Testis (tissue), 2 donors: ENCODE measurements at regions not wholly inside any gene's neighbourhood (a gene's known extent, or its start where the extent isn't known, plus 50 kb on each side); places are given as distances from the start of the nearest gene placed in this dataset.
"Not testable (repeated sequence)": the region's sequence is repeated elsewhere in the genome, so short reads cannot be mapped to it uniquely, and the experiment has no call there.

ENCODE experiments used
- DNase-seq: peaks from one replicate; pipeline ENCODE4 v3.0.0-alpha.2; 2019
- H3K27ac ChIP-seq, 2 donors: fragments of 200-600 bp; sonication (generic); one replicate each; pipeline ENCODE4 v1.5.1; 2019
- H3K27me3 ChIP-seq: fragments of 200-600 bp; sonication (generic); one replicate; pipeline ENCODE4 v1.5.1; 2019
- H3K36me3 ChIP-seq: fragments of 200-600 bp; sonication (generic); one replicate; pipeline ENCODE4 v1.5.1; 2017; ENCODE audit warnings: low read depth; ENCODE audit errors: missing control alignments
- H3K4me1 ChIP-seq: fragments of 200-600 bp; sonication (generic); one replicate; pipeline ENCODE4 v1.5.1; 2019
- H3K4me3 ChIP-seq, 2 donors: fragments of 200-600 bp; sonication (generic); one replicate each; pipeline ENCODE4 v1.5.1; 2017 to 2019
- H3K9me3 ChIP-seq: fragments of 200-600 bp; sonication (generic); one replicate; pipeline ENCODE4 v1.5.1; 2017
- CTCF ChIP-seq, 3 experiments: fragments of 450-650 bp in 2 of 3; fragments of 200-600 bp in 1 of 3; sonication (generic) in 1 of 3; IDR thresholded peaks; one replicate each; pipeline ENCODE4 v1.5.1; 2016 to 2019; ENCODE audit warnings: antibody characterized with exemption in 3 of 3, mild to moderate bottlenecking in 2 of 3, moderate library complexity in 1 of 3
- POLR2A ChIP-seq: fragments of 450-650 bp; IDR thresholded peaks from one replicate; pipeline ENCODE4 v1.6.1; 2017; ENCODE audit warnings: antibody characterized with exemption, mild to moderate bottlenecking, moderate library complexity
- WGBS, 2 donors: methylation state at CpG; one replicate each; pipeline ENCODE4 v1.1.5; 2018; 5-methylcytosine and 5-hydroxymethylcytosine counted together
- intact Hi-C: fragments of 100-400 bp; cut with DNase I; formaldehyde crosslinking; loops from one replicate; pipeline ENCODE4 v1.15.1; 2023; ENCODE audit warnings: low total_unique reads

- no peaks in the 10 kb centered on the region for H3K9me3 ChIP-seq
- no peaks in the 10 kb centered on the region for H3K4me1 ChIP-seq
- TF ChIP-seq CTCF (IDR thresholded peaks at IDR 0.05) (no peak), POLR2A (no peak)
- no peak overlapping the region for H3K4me3 ChIP-seq
- no peak for DNase-seq
- H3K27ac ChIP-seq = no peak overlapping the region
- H3K36me3 ChIP-seq = no peaks in the 10 kb centered on the region
- no peaks in the 10 kb centered on the region for H3K27me3 ChIP-seq
- intact Hi-C loops = no loop called here
Measured at GRCh38 chrX:13386636-13387035, 66.8 kb upstream of the ATXN3L start.

DNA sequence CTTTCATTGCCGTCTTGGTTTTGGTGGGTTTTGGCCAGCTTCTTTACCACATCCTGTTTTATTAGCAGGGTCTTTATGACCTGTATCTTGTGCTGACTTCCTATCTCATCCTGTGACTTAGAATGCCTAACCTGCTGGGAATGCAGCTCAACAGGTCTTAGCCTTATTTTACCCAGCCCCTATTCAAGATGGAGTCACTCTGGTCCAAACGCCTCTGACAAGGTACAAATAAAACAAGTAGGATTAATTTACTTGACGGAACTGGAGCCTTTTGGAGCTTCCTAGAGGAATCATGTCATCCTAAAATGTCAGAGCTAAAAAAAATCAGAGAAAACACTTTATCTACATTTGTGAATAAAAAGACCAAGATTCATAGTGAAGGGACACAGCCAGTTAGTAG lies 66.2 kb upstream of the ATXN3L start:
- Histone ChIP-seq H3K36me3 (no peaks in the 10 kb centered on the region), H3K9me3 (no peaks in the 10 kb centered on the region), H3K27me3 (no peaks in the 10 kb centered on the region), H3K4me3 (no peak overlapping the region), H3K27ac (no peak overlapping the region), H3K4me1 (no peaks in the 10 kb centered on the region)
- DNase-seq = no peak
- intact Hi-C loops = no loop called here
- 90 to 97% methylated on average over 3 of the region's 3 CpGs for WGBS, 2 donors
- TF ChIP-seq CTCF (IDR thresholded peaks at IDR 0.05) = no peak
- TF ChIP-seq POLR2A = no peak

DNA sequence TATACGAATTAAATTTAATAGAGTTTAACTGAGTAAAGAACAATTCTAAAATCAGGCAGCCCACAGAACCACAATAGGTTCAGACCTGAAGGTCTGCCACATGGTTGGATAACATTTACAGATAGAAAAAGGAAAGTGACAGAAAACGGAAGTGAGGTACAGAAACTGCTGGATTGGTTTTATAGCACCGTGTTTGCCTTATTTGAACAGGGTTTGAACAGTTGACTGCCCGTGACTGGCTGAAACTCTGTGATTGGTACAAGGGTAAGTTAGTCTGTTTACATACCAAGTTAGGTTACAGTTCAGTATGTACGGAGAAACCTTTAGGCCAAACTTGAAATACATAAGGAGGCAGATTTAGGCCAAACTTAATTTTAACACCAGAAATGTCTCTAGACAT lies 64.1 kb upstream of the ATXN3L start:
- no peak for DNase-seq
- no peaks in the 10 kb centered on the region for H3K36me3 ChIP-seq
- H3K4me3 ChIP-seq = no peak overlapping the region
- no peak overlapping the region for H3K27ac ChIP-seq
- no peak for TF ChIP-seq POLR2A
- no peak for TF ChIP-seq CTCF (IDR thresholded peaks at IDR 0.05)
- intact Hi-C loops = no loop called here
- no peaks in the 10 kb centered on the region for H3K9me3 ChIP-seq
- H3K4me1 ChIP-seq = no peaks in the 10 kb centered on the region
- 71 to 76% methylated on average over 5 of the region's 5 CpGs for WGBS, 2 donors
- no peaks in the 10 kb centered on the region for H3K27me3 ChIP-seq

- TF ChIP-seq POLR2A (no peak), CTCF (IDR thresholded peaks at IDR 0.05) (no peak)
- DNase-seq = no peak
- no peaks in the 10 kb centered on the region for H3K4me1 ChIP-seq
- WGBS, 2 donors = 92 to 93% methylated on average over 2 of the region's 2 CpGs
- no peak overlapping the region for H3K27ac ChIP-seq
- no peaks in the 10 kb centered on the region for H3K36me3 ChIP-seq
- no peaks in the 10 kb centered on the region for H3K27me3 ChIP-seq
- intact Hi-C loops = no loop called here
- no peak overlapping the region for H3K4me3 ChIP-seq
- H3K9me3 ChIP-seq = no peaks in the 10 kb centered on the region
Measured at GRCh38 chrX:13381514-13381913, 61.7 kb upstream of the ATXN3L start.

- no peak for TF ChIP-seq CTCF (IDR thresholded peaks at IDR 0.05)
- no peak for TF ChIP-seq POLR2A
- no peaks in the 10 kb centered on the region for H3K9me3 ChIP-seq
- 44 to 48% methylated on average over 2 of the region's 2 CpGs for WGBS, 2 donors
- H3K36me3 ChIP-seq = no peaks in the 10 kb centered on the region
- no peak for DNase-seq
- H3K4me1 ChIP-seq = no peaks in the 10 kb centered on the region
- no peak overlapping the region for H3K27ac ChIP-seq
- intact Hi-C loops = no loop called here
- no peaks in the 10 kb centered on the region for H3K27me3 ChIP-seq
- no peak overlapping the region for H3K4me3 ChIP-seq
Measured at GRCh38 chrX:13380211-13380610, 60.4 kb upstream of the ATXN3L start.

DNA sequence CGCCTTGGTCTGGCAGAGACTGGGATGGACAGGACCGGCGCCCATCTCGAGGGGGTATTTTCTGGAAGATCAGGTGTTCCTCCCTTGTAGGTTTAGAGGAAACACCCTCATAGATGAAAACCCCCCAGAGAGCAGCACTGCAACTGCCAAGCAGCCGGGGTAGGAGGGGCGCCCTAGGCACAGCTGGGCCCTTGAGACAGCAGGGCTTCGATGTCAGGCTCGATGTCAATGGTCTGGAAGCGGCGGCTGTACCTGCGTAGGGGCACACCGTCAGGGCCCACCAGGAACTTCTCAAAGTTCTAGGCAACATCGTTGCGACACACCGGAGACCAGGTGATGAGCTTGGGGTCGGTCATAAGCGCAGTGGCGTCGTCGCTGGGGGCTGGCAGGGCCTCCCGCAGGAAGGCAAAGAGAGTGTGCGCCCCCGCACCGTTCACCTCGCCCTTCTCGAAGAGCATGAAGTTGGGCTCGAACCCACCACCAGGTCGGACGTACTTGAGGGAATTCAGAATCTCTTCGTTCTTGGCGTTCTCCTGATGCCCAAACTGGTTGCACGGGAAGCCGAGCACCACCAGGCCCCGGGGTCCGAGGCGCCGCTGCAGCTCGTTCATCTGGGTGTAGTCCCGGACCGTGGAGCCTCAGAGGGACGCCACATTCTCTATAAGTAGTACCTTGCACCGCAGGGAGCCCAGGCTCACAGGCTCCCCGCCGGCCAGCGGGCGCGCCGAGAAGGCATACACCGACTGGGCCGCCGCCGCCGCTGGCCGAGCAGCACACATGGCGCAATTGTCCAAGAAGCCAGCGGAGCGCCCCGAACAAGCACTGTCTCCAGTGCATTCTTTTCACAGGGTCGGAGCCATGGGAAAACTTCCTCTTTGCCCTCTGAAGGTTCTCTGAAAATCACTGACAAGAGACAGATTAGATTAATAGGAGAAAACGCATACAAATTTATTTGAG lies 59.0 kb upstream of the ATXN3L start:
- H3K9me3 ChIP-seq, H3K27me3 ChIP-seq, intact Hi-C loops, H3K4me3 ChIP-seq, DNase-seq, H3K4me1 ChIP-seq, H3K36me3 ChIP-seq, H3K27ac ChIP-seq: not testable (repeated sequence)
- WGBS, 2 donors = 78 to 95% methylated on average over 19 to 36 of the region's 60 CpGs
